Thymus (tissue), 11 donors: ENCODE measurements at regions not wholly inside any gene's neighbourhood (a gene's known extent, or its start where the extent isn't known, plus 50 kb on each side); places are given as distances from the start of the nearest gene placed in this dataset.

Experiments used
- DNase-seq, 9 donors: peaks; one replicate each; pipeline ENCODE4 v3.0.0-alpha.2; 2013; ENCODE audit warnings: low spot score in 9 of 9, low read depth in 6 of 9, missing footprints in 1 of 9
- H3K27ac ChIP-seq, 2 donors: one replicate each; pipeline ENCODE4 v1.5.1; 2013; ENCODE audit warnings: control low read depth in 1 of 2, low read depth in 1 of 2, low read length in 1 of 2, mild to moderate bottlenecking in 1 of 2, moderate library complexity in 1 of 2
- H3K27me3 ChIP-seq, 2 donors: one replicate each; pipeline ENCODE4 v1.5.1; 2013; ENCODE audit warnings: low read length in 1 of 2; ENCODE audit not compliant: control insufficient read depth in 2 of 2, insufficient read depth in 1 of 2
- H3K36me3 ChIP-seq, 2 donors: one replicate each; pipeline ENCODE4 v1.5.1; 2013; ENCODE audit warnings: low read length in 1 of 2, mild to moderate bottlenecking in 1 of 2, moderate library complexity in 1 of 2; ENCODE audit not compliant: control insufficient read depth in 2 of 2, insufficient read depth in 2 of 2
- H3K4me1 ChIP-seq, 2 donors: one replicate each; pipeline ENCODE4 v1.5.1; 2013; ENCODE audit warnings: low read length in 2 of 2; ENCODE audit not compliant: control insufficient read depth in 2 of 2, insufficient read depth in 2 of 2
- H3K4me3 ChIP-seq, 2 donors: one replicate each; pipeline ENCODE4 v1.5.1; 2013; ENCODE audit warnings: low read length in 2 of 2, control low read depth in 1 of 2, mild to moderate bottlenecking in 1 of 2
- H3K9me3 ChIP-seq, 2 donors: one replicate each; pipeline ENCODE4 v1.5.1; 2013; ENCODE audit warnings: low read length in 1 of 2, mild to moderate bottlenecking in 1 of 2; ENCODE audit not compliant: control insufficient read depth in 2 of 2, insufficient read depth in 1 of 2
- WGBS: extraction: QIAGEN DNeasy Blood & Tissue Kit; methylation state at CpG from one replicate; pipeline ENCODE4 v1.1.7; 2013; 5-methylcytosine and 5-hydroxymethylcytosine counted together
- donor health status: healthy.

DNA sequence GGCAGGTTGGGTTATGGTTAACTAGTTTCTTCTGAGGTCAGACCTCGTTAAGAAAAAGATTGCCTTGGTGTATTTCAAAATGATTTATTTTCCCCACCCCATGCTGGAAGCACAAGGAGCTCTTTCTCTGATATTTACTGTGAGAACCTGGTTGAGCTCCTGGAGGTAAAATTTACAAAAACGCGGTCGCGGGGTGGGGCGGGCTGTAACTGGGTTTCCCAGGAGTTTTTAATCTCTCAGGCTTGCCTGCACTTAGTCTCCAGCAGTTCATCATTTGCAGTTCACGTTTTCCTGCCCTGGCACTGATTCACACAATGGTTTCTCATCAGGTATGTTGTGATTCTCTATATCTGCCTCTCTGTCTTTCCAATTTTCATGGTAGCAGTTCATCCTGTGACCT lies 67.9 kb upstream of the PDE3A start:
- 92% methylated on average over 7 of the region's 7 CpGs for WGBS
- Histone ChIP-seq H3K27me3 (no peaks in the 10 kb centered on the region), H3K9me3 (peaks cover 0 to 4% of the 10 kb centered on the region in 2 donors), H3K4me3 (no peak overlapping the region), H3K36me3 (no peaks in the 10 kb centered on the region), H3K4me1 (no peaks in the 10 kb centered on the region), H3K27ac (no peak overlapping the region)
- DNase-seq = no peak

DNA sequence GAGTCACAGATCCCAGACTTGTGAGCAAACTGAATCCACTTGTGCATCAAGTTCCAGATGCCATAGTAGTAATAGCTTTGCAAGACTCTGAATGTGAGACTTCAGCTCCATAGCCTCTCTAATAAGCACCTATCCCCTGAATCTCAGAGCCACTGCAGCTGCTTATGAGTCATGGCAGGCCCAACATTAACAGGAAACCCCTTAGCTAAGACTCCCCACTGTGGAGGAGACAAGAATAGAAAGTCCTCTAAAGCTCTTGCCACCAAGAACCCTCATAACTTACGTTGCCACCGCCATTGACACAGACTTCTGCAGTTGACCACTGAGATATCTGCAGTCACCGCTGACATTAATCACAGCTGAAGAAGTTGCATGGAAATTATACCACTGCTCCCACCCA lies 62.9 kb upstream of the PDE3A start:
- H3K4me1 ChIP-seq = no peaks in the 10 kb centered on the region
- no peaks in the 10 kb centered on the region for H3K27me3 ChIP-seq
- no peak for DNase-seq
- H3K9me3 ChIP-seq = no peaks in the 10 kb centered on the region
- no peaks in the 10 kb centered on the region for H3K36me3 ChIP-seq
- no peak overlapping the region for H3K27ac ChIP-seq
- H3K4me3 ChIP-seq = no peak overlapping the region
- over 99% methylated on average over 3 of the region's 3 CpGs for WGBS

- 97% methylated on average over 4 of the region's 4 CpGs for WGBS
- Histone ChIP-seq H3K9me3 (no peaks in the 10 kb centered on the region), H3K27ac (no peak overlapping the region), H3K27me3 (no peaks in the 10 kb centered on the region), H3K4me1 (no peaks in the 10 kb centered on the region), H3K4me3 (no peak overlapping the region), H3K36me3 (no peaks in the 10 kb centered on the region)
- DNase-seq = no peak
These were observed 58.7 kb upstream of the PDE3A start for GRCh38 chr12:20309504-20310148.

DNA sequence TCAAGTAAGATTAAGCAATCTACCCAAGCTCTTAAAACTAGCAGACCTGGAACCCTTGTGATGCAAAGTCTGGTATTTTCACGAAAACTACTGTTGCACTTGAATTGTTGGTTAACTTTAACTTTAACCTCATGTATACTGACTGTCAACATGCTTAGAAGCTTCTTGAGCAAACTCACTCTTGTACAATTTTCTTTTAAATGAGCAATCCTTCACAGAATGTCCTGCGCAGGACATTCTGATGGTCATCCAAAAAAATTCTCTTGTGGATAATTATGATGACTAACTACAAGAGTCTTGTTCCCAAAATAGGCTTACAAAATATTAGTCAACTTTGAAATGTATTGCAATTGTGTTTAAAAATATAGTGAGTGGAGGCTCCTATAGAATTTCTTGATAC lies 54.0 kb upstream of the PDE3A start:
- Histone ChIP-seq H3K27me3 (no peaks in the 10 kb centered on the region), H3K4me3 (no peak overlapping the region), H3K27ac (no peak overlapping the region), H3K36me3 (no peaks in the 10 kb centered on the region), H3K4me1 (no peaks in the 10 kb centered on the region), H3K9me3 (no peaks in the 10 kb centered on the region)
- no peak for DNase-seq
- 95% methylated on average over 2 of the region's 2 CpGs for WGBS

- no peak for DNase-seq
- Histone ChIP-seq H3K4me1 (no peaks in the 10 kb centered on the region), H3K4me3 (no peak overlapping the region), H3K27ac (no peak overlapping the region), H3K36me3 (no peaks in the 10 kb centered on the region), H3K9me3 (no peaks in the 10 kb centered on the region), H3K27me3 (no peaks in the 10 kb centered on the region)
- 97% methylated on average over 4 of the region's 4 CpGs for WGBS
These were observed 50.8 kb upstream of the PDE3A start for GRCh38 chr12:20317554-20317953.
